Thyroid gland (tissue), 4 donors: ENCODE measurements at regions not wholly inside any gene's neighbourhood (a gene's known extent, or its start where the extent isn't known, plus 50 kb on each side); places are given as distances from the start of the nearest gene placed in this dataset.

ENCODE experiments used
- DNase-seq, 2 donors: peaks; one replicate each; pipeline ENCODE4 v3.0.0-alpha.2; 2019
- H3K27ac ChIP-seq, 3 donors: fragments of 200-600 bp; sonication (generic); 1 replicate in 2 of 3; 2 replicates in 1 of 3; pipeline ENCODE4 v1.5.1; 2016 to 2019; ENCODE audit warnings: mild to moderate bottlenecking in 1 of 3, moderate library complexity in 1 of 3
- H3K27me3 ChIP-seq: fragments of 200-600 bp; sonication (generic); one replicate; pipeline ENCODE4 v1.5.1; 2019
- H3K36me3 ChIP-seq, 2 donors: fragments of 200-600 bp; sonication (generic); one replicate each; pipeline ENCODE4 v1.5.1; 2016 to 2019
- H3K4me1 ChIP-seq, 2 donors: fragments of 200-600 bp; sonication (generic); one replicate each; pipeline ENCODE4 v1.5.1; 2017 to 2019
- H3K4me3 ChIP-seq, 3 donors: fragments of 200-600 bp; sonication (generic); replicated peaks in 1 of 3; 1 replicate in 2 of 3; 2 replicates in 1 of 3; pipeline ENCODE4 v1.5.1; 2016; ENCODE audit warnings: mild to moderate bottlenecking in 1 of 3
- H3K9me3 ChIP-seq: fragments of 200-600 bp; sonication (generic); one replicate; pipeline ENCODE4 v1.5.1; 2017
- POLR2A ChIP-seq, 2 donors: fragments of 450-650 bp; IDR thresholded peaks; one replicate each; pipeline ENCODE4 v1.6.1; 2017; ENCODE audit warnings: antibody characterized with exemption in 2 of 2, mild to moderate bottlenecking in 2 of 2, moderate library complexity in 1 of 2
- WGBS, 2 donors: methylation state at CpG; one replicate each; pipeline ENCODE4 v1.1.5; 2017; 5-methylcytosine and 5-hydroxymethylcytosine counted together
- intact Hi-C: fragments of 100-400 bp; cut with DNase I; formaldehyde crosslinking; loops from one replicate; pipeline ENCODE4 v1.15.1; 2023
- TF ChIP-seq, protein P1 (sequence below), 6 experiments: fragments of 200-600 bp in 3 of 6; fragments of 450-650 bp in 3 of 6; sonication (generic) in 3 of 6; IDR thresholded peaks; one replicate each; pipeline ENCODE4 v1.5.1; 2016 to 2019; ENCODE audit warnings: antibody characterized with exemption in 6 of 6, mild to moderate bottlenecking in 2 of 6, inconsistent platforms in 1 of 6, moderate library complexity in 1 of 6

DNA sequence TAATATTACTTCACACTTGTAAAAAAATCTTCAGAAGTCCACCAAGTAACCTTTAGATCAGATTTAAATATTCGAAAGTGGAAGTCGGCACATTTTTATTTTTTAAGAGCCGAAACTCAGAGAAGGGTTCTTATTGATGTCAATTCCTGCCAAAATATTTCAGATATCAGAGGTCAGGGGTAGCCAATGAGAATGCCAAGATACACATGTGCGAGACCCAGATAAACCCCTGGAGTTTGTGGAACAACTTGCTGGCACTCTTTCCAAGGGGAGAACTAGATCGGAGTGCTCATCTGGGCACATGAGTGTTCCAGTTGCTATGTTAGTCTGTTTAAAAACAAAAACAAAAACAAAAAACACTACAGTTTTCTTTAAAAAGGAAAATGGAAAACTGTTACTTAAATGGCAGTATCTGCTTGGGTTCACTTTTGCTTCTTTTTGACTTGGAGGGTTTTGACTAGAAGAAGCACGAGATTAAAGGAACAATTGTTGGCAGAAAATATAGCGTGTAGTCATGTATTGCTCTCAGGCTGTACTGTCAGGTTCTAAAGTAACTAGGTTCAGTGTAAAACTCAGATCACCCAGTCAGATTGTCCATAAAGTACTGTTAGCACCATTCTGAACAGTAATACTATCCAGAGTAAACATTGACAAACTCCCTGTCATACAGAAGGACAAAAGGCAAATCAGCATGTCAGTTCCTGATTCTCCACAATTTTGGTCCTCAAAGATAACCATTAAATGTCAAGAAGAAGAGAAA lies 188.0 kb upstream of the PACRGL start:
- Histone ChIP-seq H3K4me1 (no peaks in the 10 kb centered on the region), H3K27me3 (no peaks in the 10 kb centered on the region), H3K9me3 (no peaks in the 10 kb centered on the region), H3K36me3 (no peaks in the 10 kb centered on the region), H3K4me3 (no peak overlapping the region), H3K27ac (no peak overlapping the region)
- no peak for DNase-seq
- 74 to 86% methylated on average over 7 of the region's 7 CpGs for WGBS, 2 donors
- no peak for TF ChIP-seq POLR2A (IDR thresholded peaks at IDR 0.05)
- TF ChIP-seq, protein P1, sequence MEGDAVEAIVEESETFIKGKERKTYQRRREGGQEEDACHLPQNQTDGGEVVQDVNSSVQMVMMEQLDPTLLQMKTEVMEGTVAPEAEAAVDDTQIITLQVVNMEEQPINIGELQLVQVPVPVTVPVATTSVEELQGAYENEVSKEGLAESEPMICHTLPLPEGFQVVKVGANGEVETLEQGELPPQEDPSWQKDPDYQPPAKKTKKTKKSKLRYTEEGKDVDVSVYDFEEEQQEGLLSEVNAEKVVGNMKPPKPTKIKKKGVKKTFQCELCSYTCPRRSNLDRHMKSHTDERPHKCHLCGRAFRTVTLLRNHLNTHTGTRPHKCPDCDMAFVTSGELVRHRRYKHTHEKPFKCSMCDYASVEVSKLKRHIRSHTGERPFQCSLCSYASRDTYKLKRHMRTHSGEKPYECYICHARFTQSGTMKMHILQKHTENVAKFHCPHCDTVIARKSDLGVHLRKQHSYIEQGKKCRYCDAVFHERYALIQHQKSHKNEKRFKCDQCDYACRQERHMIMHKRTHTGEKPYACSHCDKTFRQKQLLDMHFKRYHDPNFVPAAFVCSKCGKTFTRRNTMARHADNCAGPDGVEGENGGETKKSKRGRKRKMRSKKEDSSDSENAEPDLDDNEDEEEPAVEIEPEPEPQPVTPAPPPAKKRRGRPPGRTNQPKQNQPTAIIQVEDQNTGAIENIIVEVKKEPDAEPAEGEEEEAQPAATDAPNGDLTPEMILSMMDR (IDR thresholded peaks at IDR 0.05): no peak
- intact Hi-C loops: no loop called here

DNA sequence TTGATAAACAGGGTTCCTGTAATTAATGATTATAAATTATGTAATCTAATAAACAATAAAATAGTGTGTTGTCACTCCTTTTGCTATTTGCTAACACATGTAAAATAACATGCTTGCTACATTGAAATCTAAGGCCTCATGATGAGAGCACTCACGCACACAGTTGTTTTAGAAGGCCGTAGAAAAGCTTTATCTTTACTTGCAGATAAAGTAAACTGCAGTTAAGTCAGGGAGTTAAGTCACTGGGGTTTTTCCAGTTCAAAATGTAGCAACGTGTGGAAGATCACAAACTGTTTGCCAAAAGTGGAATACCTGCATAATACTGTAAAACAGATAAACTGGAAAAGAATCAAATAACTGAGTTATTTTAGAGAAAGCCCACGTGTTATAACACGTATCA lies 187.3 kb upstream of the PACRGL start:
- Histone ChIP-seq H3K4me3 (no peak overlapping the region), H3K27ac (no peak overlapping the region), H3K4me1 (no peaks in the 10 kb centered on the region), H3K9me3 (no peaks in the 10 kb centered on the region), H3K36me3 (no peaks in the 10 kb centered on the region), H3K27me3 (no peaks in the 10 kb centered on the region)
- WGBS, 2 donors: 73 to 77% methylated on average over 5 of the region's 5 CpGs
- TF ChIP-seq POLR2A (IDR thresholded peaks at IDR 0.05): no peak
- TF ChIP-seq, protein P1 (IDR thresholded peaks at IDR 0.05): no peak
- no peak for DNase-seq
- intact Hi-C loops: no loop called here

DNA sequence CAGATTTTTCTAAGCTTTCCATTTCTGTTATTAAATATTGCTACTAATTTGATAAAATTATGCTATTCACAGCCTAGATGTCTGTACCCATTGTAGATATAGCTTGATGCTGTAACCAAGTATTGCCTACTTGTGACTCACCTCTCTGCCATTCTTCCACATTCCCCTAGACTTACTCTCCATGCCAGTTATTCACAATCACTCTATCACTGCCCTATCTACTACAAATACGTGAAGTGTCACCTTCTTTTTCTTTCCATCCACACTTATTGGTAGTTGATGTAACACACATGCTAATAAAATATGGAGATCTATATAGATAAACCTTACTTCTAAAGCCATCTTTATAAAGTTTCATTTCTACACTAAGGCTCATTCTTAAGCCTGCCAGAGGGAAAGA lies 179.4 kb upstream of the PACRGL start:
- DNase-seq: no peak
- no peak for TF ChIP-seq POLR2A (IDR thresholded peaks at IDR 0.05)
- TF ChIP-seq, protein P1 (IDR thresholded peaks at IDR 0.05): no peak
- Histone ChIP-seq H3K27me3 (no peaks in the 10 kb centered on the region), H3K36me3 (no peaks in the 10 kb centered on the region), H3K27ac (no peak overlapping the region), H3K9me3 (no peaks in the 10 kb centered on the region), H3K4me1 (no peaks in the 10 kb centered on the region), H3K4me3 (no peak overlapping the region)
- intact Hi-C loops: no loop called here
- 90 to 97% methylated on average over 1 of the region's 1 CpG for WGBS, 2 donors

DNA sequence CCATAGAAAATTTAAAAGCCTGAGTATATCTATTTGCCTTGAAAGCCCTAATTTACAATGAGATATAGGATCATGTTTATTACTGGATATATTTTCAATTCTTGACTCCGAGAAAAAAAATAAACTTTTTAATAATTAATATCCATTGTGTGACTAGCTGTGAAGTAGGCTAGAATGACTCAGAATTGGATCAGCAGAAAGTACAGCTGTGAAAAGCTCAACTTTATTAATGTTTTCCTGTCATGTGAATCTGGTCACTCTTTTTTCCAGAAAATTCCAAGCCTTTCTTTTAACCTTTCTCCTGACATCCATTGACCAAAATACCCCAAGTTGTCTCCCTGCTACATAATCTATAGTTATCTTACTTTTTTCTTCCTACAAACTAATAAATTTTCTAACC lies 171.8 kb upstream of the PACRGL start:
- DNase-seq: no peak
- Histone ChIP-seq H3K27ac (no peak overlapping the region), H3K27me3 (no peaks in the 10 kb centered on the region), H3K9me3 (no peaks in the 10 kb centered on the region), H3K4me1 (no peaks in the 10 kb centered on the region), H3K36me3 (no peaks in the 10 kb centered on the region), H3K4me3 (no peak overlapping the region)
- intact Hi-C loops: no loop called here
- WGBS, 2 donors: 94 to 95% methylated on average over 1 of the region's 1 CpG
- TF ChIP-seq POLR2A (IDR thresholded peaks at IDR 0.05): no peak
- TF ChIP-seq, protein P1 (IDR thresholded peaks at IDR 0.05): no peak

DNA sequence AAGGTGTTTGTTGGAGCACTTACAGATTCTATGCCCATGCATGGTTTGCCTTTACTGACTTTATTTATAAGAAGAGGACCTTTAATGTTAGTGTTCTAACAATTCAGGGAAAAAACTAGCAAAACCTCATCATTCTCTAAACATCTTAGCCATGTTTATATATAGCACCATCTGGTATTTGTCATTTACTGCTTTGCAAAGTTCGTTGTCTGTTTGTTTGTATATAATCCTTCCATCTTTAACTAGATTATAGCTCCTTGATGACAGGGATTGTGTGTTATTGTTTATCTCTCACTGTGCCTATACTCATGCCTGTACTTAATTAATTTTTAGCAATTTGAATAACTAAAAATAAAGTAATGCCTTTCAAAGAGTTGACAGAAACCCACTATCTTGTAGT lies 170.6 kb upstream of the PACRGL start:
- Histone ChIP-seq H3K4me3 (no peak overlapping the region), H3K4me1 (no peaks in the 10 kb centered on the region), H3K27ac (no peak overlapping the region), H3K36me3 (no peaks in the 10 kb centered on the region), H3K27me3 (no peaks in the 10 kb centered on the region), H3K9me3 (no peaks in the 10 kb centered on the region)
- TF ChIP-seq, protein P1 (IDR thresholded peaks at IDR 0.05): no peak
- TF ChIP-seq POLR2A (IDR thresholded peaks at IDR 0.05): no peak
- DNase-seq: no peak
- intact Hi-C loops: no loop called here
- 72 to 87% methylated on average over 1 of the region's 1 CpG for WGBS, 2 donors
